Skin epidermis (tissue), 12 donors: ENCODE measurements at regions not wholly inside any gene's neighbourhood (a gene's known extent, or its start where the extent isn't known, plus 50 kb on each side); places are given as distances from the start of the nearest gene placed in this dataset.

Source experiments
- H3K27ac ChIP-seq, 21 experiments: fragments of 200-600 bp; sonication (generic) in 11 of 21; one replicate each; pipeline ENCODE4 v1.5.0; 2020; ENCODE audit warnings: mild to moderate bottlenecking in 3 of 21, inconsistent platforms in 2 of 21, moderate library complexity in 2 of 21
- H3K4me3 ChIP-seq, 7 experiments: fragments of 200-600 bp; sonication (generic) in 2 of 7; one replicate each; pipeline ENCODE4 v1.5.0; 2020; ENCODE audit warnings: inconsistent platforms in 2 of 7, mild to moderate bottlenecking in 2 of 7, moderate library complexity in 1 of 7

DNA sequence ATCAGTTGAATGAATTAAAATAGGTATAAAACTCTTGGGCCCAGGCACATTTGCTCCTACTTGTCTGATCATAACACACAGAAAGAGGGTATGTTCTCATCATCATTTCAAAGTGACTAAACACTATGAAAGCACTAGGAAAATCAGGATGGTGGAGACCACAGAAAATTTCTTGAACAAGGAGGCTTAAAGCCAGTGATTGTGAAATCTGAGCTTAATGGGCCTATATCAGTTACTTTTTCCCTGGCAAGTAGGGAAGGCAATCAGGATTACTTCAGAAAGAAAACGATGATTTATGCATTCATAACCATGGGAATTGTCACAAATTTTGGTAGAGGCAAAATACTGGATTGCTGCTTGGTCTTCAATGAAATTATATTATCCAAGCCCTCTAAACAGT, 434.4 kb upstream of the CNTN4 start:
- H3K4me3 ChIP-seq: no peak overlapping the region

DNA sequence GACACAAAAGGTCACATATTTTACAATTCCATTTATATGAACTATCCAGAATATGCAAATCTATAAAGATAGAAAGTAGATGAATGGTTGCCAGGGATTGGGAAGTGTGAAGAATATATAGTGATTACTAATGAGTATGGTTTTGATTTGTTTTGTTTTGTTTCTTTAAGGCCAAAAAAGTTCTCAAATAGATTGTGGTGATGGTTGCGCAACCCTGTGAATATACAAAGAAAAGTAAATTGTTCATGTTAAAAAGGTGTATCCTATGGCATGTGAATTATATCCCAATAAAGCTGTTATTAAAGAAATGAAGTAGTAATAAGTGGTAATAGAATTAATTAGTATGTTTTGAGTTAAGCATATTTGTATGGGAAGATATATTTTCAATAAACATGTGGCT, 431.8 kb upstream of the CNTN4 start:
- Histone ChIP-seq H3K27ac (no peak overlapping the region), H3K4me3 (no peak overlapping the region)

More for the DNA sequence above, 434.4 kb upstream of the CNTN4 start:
- H3K27ac ChIP-seq: no peak overlapping the region

DNA sequence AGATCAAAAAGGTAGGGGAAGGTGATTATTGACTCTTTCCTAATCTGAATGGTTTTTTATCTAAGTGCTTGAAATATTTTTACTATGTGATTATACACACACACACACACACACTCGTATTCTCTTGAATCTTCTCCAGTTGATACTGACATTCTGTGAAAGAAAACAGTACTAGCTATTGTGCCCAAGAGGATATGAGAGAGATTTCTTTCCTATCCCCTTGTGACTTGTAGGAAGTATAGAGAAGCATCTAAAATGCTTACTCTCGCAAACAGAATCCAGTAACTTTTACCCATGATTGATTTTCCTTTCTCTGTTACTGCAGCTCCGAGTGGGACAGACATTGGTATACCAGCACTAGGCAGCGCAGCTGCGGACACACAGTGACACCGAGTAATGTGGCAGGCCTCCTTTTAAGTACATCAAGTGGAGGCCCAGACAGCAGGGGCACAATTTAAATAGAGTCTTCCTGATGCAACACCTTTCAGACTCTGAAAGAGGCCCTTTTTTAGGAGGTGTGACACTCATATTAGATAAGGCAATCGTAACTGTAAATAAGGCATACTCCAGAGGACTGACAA, 421.0 kb upstream of the CNTN4 start:
- H3K4me3 ChIP-seq: no peak overlapping the region
- no peak overlapping the region for H3K27ac ChIP-seq

DNA sequence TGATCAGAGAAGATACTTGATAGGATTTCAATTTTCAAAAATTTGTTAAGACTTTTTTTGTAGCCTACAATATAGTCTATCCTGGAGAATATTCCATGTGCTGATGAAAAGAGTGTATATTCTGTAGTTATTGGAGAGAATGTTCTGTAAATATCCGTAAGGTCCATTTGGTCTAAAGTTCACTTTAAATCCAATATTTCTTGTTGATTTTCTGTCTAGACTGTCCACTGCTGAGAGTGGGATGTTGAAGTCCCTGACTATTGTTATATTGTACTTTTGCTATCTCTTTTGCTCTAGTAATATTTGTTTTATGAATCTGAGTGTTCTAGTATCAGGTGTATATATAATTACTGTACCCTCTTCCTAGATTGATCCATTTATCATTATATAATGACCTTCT, 406.2 kb upstream of the CNTN4 start:
- no peak overlapping the region for H3K27ac ChIP-seq
- no peak overlapping the region for H3K4me3 ChIP-seq

DNA sequence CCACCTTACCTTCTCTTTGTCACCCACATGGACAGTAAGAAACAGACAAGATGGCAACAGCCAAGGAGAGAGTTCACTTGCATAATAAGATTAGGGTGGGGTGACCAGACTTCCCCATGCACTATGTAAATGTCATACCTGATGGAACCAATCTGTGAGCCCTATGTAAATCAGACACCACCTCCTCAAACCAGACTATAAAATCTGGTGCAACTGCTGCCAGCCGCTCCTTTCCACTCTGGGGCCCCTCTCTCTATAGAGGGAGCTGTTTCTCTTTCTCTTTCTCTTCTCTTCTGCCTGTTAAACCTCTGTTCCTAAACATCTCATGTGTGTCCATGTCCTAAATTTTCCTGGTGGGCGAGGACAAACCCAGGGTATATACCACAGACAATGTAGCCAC, 405.5 kb upstream of the CNTN4 start:
- Histone ChIP-seq H3K27ac (no peak overlapping the region), H3K4me3 (no peak overlapping the region)

DNA sequence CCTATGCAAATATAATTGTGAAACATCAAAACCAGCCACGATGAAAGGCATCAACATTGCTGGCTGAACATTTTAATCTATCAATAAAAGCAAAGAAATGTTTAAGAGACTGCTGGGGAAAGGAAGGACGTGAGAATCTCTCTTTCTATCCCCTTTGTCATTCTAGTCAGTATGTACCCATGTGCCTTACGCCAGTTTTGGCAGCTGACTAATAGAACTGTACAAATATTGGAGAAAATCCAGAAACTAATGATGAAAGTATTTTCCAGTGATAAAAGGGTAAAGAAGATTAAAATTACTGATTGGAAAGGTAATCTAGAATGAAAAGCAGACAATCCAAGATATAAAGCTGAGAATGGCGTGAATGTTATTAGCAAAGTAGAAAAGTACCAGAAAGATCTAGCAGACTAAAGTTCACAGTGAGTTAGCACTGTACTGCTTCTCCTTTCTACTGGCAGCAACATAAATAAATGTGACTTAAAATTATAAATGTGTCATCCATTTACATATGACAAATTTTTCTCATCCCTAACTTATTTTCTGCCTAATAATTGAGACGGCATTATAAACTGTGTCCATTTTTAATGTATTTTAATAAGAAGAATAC, 401.9 kb upstream of the CNTN4 start:
- Histone ChIP-seq H3K27ac (no peak overlapping the region), H3K4me3 (no peak overlapping the region)

DNA sequence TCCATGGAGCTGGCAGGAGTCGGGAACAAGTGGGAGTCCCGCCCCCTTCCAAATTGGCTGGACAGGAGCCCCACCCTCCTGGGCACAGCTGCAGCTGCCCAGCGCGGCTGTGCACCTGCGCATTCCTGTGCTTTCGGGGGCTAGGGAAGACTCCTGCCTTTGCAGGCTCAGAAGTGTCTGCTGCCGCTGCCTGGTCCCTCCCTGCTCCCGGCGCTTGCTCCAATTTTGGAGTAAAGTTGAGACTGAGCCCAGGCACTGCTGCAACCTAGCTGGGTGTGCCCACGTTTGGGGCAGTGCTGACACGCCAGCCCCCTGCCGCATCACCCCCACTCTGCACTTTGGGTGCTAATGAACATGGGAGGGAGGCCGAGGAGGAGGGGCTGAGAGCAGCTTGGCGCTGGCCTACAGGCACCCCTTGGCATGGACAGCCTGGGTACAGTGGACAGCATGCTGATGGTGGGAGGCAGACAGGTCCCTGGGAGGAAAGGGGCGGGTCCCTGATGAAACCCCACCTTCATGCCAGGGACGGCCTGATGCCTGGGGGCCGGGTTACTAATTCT, 399.2 kb upstream of the CNTN4 start:
- Histone ChIP-seq H3K4me3 (no peak overlapping the region), H3K27ac (no peak overlapping the region)

DNA sequence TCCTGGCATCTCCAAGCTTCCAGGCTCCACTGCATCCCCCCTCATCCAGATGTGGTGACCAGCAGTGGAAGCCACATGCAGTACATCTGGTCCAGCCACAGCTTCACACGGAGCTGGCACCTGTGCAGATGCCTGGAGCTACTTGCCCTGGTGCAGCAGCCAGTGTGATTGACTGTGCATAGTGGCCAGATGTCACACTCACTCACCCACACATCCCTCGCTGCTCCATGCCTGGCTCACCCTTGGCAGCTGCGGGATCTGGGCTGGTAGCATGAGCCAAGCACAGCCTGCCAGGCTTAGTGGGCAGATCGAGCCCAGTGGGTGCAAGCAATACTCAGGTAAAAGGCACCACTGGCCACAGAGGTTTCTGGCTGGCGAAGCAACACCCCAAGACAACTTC, 398.0 kb upstream of the CNTN4 start:
- no peak overlapping the region for H3K27ac ChIP-seq
- no peak overlapping the region for H3K4me3 ChIP-seq

DNA sequence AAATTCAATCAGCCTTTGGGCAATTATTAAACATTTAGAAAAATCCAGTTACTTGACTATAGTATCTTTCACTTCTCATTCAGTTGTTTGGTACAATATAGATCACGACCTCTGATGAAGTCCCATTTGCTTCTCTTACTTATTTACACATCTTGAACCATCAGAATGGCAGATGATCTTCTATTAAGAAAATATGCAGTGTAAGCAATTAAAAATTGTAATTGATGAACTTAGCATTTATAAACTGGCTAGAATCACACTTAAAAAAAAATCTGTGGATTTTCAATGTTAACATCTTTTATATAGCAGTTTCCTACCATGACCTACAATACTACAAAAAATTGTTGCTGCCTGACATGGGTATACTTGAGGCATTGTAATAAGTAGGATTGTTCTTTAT, 395.5 kb upstream of the CNTN4 start:
- Histone ChIP-seq H3K4me3 (no peak overlapping the region), H3K27ac (no peak overlapping the region)

DNA sequence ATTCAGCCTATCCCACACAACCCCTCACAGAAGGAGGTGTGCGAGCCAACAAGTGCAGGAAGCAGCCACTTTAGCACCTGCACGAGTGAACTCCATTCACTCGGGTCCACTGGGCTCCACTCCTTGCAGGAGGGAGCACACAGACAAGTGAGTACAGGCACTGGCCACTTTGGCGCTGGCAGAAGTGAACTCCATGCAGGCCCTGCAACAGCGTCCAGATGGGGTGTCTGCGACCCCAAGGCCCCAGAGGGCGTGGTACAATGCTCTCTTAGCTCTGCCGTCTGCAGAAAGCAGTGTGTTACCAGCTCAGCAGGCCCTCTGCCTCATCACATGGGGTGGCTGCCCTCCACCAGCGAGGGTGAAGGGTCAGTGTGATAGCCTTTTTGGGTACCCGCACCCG, 388.0 kb upstream of the CNTN4 start:
- Histone ChIP-seq H3K4me3 (no peak overlapping the region), H3K27ac (no peak overlapping the region)

DNA sequence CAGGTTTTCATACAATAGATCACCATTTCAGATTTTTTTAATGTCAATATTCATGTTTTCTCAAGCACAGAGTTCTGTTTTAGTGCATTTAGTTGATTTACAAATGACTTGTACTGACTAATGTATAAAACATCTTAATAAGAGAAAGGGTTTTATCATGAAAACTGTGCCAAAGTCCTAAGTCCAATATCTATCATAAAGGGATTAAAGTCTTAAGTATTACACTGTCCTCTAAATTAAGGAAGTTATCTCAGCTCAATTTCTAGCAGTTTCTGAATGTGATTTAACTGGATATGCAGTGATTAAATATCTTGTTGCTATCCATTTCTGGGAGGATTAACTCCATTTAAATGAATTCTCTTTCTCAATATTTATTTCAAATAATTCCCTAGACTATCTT, 381.1 kb upstream of the CNTN4 start:
- H3K4me3 ChIP-seq: no peak overlapping the region
- no peak overlapping the region for H3K27ac ChIP-seq

DNA sequence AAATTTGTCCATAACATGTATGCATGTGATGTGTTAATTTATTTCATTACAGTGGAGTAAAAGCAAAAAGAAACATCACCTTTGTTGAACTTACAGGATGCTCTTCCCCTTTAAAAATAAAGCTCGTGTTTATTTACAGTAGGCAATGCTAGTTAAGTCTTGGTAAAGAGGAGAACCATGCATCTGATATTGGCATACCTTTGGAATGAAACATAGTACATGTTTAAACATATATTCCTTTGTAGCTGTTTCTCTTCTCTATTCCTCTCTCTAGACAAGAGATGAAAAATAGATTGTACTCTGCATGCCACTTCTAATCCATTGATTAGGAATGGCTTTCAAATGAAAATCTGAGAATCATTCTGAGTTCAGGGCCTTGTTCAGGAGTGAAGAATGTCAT, 374.9 kb upstream of the CNTN4 start:
- H3K4me3 ChIP-seq: no peak overlapping the region
- no peak overlapping the region for H3K27ac ChIP-seq

DNA sequence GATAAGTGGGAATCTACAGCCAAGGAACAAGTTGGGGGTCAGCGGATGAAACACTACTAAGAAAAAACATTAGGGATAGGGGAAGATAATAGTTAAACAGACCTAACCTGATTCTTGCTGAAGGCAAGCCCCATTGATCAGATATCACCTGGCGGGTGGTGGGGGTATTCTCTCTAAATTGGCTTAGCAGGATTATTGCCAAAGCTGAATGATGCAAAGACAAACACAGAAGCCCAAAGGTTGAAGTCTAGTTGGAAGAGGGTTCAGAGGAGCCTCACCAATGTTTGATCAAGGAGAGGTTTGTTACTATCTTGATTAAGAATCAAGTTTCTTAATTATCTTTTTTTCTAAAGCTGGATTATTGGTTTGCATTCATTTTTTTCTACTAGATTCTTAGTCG, 371.9 kb upstream of the CNTN4 start:
- no peak overlapping the region for H3K27ac ChIP-seq
- no peak overlapping the region for H3K4me3 ChIP-seq

DNA sequence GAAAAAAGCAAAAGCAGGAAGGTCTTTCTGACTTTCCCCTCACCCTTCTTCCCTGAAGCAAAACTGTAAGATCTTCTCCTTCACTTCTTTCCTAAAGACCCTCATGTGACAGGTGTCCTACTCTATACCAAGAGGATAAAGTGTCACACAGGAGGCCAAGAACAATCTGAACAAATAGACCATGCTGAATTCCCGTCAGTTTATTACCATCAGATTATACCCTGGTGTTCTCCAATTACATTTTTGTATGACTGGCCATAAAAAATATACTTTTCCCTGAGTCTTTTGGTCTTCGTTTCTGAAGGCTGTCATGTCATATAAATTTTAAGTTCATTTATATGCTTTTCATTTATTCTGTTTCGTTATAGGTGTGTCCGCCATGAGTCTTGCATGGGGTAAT, 371.4 kb upstream of the CNTN4 start:
- Histone ChIP-seq H3K27ac (no peak overlapping the region), H3K4me3 (no peak overlapping the region)

DNA sequence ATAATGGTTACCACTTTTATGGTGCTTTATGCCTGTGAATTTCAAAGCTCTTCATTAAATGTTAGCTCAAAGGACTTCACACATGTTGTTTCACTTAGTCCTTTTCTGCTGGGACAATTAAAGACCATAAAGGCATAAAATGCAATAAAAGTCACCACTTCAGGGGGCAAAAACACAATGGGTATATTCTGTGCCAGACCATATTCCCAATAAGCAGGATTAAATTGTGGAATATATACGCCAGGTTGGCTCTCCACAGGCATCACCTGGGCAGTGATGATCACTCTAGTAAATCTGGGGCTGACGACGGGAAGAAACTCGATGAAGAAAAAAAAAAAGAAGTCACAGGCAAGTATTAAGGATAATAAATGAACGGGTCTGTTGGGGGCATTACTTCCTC, 370.2 kb upstream of the CNTN4 start:
- H3K27ac ChIP-seq: no peak overlapping the region
- H3K4me3 ChIP-seq: no peak overlapping the region

DNA sequence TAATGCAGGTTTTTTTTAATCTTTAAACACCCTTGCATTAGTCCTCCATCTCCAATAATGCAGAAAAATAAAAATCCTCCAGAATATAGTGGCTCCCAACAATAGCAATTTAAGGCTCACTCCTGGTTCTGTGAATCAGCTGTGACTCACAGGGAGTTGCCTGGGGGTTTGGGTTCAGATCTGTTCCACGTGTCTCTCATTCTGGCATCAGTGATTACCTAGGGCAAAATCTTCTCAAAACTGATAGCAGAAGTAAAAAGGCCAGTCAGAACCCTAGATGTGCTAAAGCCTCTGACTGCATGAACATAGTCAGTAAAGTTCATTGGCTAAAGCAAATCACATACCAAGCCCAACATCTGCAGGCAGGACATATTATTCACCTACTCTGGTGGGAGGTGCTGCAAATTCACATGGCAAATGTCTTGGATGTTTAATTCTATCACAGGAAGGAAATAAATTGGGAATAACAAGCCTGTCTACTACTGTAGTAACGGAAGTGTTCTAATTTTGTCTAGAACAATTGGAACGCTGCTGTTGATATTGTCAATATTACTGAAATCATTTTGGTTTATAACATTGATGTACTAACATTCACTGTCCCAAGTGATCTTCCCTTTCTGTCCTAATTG, 364.1 kb upstream of the CNTN4 start:
- Histone ChIP-seq H3K27ac (no peak overlapping the region), H3K4me3 (no peak overlapping the region)

DNA sequence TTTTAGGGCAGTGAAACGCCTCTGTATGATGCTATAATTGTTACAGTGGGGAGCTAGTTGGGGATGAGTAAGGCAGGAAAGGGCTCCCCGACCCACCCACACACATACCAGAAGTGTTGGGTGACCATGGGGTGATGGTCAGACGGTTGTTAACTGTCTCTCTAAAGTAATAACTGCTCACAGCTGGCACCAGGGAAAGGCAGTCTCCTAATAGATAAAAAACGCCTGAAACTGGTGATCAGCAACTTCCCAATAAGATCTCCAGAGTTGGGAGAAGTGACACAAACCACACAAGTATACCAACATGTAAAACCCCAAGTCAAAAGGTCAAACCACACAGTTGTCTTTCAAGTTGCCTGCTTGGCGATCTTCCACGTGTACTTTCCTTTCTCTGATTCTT, 346.5 kb upstream of the CNTN4 start:
- Histone ChIP-seq H3K4me3 (no peak overlapping the region), H3K27ac (no peak overlapping the region)

DNA sequence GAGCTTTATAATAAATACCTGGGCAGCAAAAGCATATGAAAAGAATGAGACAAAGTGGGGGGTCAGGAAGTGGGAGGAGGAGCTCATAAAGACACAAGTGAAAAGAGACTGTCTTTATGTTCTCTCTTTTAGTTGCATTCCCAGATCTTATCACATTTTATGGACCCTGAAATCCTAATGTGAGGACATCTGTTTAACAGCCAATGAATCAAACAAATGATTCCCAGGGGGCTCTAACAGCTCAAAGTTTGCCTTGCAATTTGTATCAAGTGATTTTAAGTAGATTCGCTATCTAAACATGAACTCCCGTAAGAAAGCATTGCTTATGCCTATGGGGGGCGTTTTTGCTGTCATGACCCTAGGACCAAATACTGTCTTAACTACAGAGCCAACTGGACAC, 332.3 kb upstream of the CNTN4 start:
- Histone ChIP-seq H3K4me3 (no peak overlapping the region), H3K27ac (no peak overlapping the region)

DNA sequence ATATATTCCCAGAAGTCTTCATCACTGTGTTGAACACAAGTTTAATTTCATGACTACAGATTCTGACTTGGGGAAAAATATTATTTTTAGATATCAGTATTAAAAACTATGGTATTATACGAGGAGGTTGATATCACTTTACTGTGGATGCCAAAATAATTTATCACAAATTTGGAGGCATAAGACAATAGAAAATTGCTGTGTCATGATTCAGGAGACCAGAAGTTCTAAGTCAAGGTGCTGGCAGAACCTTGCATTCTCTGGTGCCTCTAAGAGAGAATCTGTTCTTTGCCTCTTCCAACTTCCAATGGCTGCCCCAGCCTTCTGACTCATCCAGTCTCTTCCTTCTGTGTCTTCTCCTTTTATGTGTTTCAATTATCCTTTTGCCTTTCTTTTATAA, 325.0 kb upstream of the CNTN4 start:
- Histone ChIP-seq H3K27ac (peak overlapping the region in 1 of 21 experiments; percentile 25), H3K4me3 (no peak overlapping the region)

DNA sequence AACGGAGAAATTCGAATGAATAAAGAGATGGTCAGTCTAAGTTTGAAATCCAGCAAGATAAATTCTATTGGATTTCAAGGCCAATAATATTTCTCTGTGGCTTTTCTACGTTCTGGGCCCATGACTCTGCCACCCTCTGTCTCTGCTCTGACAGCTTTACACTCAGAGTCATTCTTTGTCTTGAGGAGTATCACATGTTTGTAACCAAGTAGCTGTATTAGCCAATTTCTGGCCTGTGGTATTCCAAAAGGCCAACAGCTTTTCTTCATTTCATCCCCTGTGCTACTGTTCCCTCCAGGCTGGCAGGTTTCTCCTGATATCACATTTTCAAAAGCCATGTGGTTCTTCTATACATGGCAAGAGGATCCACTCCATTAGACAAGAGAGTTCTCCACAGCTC, 324.1 kb upstream of the CNTN4 start:
- no peak overlapping the region for H3K27ac ChIP-seq

DNA sequence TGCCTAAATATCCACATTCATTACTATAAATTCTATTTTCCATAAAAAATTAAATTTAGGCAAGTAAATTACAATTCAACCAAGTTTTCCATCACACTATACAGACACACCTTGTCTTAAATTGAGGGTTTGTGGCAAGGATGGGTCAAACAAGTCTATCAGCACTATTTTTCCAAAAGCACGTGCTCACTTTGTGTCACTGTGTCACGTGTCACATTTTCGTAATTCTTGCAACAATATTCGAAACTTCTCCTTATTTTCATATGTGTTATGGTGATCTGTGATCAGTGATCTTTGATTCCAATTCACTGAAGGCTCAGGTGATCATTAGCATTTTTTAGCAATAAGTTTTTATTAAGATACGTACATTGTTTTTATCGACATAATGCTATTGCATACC, 323.3 kb upstream of the CNTN4 start:
- H3K4me3 ChIP-seq: no peak overlapping the region
- H3K27ac ChIP-seq: no peak overlapping the region

More for the DNA sequence above, 324.1 kb upstream of the CNTN4 start:
- H3K4me3 ChIP-seq: no peak overlapping the region

DNA sequence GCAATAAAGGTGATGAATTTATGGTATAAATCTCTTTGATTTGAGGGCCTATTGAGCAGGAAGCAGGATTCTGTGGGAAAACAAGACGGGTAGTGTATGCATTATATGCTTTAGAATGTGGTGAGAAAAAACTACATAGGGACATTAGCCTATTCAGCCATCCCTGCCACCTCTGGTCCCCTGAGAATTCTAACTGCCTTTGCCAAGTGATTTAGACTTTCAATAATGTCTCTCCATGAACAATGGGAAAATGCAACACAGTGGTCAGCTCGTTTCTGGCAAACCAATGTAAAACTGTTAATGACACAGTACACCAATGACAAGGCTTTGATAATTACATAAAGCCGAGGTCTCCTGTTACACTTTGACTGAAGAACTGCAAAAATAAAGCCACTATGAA, 314.7 kb upstream of the CNTN4 start:
- no peak overlapping the region for H3K4me3 ChIP-seq
- H3K27ac ChIP-seq: no peak overlapping the region
